NB4 (cell line): ENCODE measurements at regions not wholly inside any gene's neighbourhood (a gene's known extent, or its start where the extent isn't known, plus 50 kb on each side); places are given as distances from the start of the nearest gene placed in this dataset.

Experiments
- MYC ChIP-seq: IDR thresholded peaks from 2 replicates; pipeline ENCODE4 v1.6.1; 2011; ENCODE audit warnings: low read depth, low read length
- POLR2A ChIP-seq: IDR thresholded peaks from 2 replicates; pipeline ENCODE4 v1.6.1; 2011; ENCODE audit warnings: mild to moderate bottlenecking; ENCODE audit not compliant: insufficient read length; ENCODE audit errors: extremely low read depth
- TF ChIP-seq, protein P1 (sequence below): IDR thresholded peaks from one replicate; pipeline ENCODE4 v1.5.1; 2012; ENCODE audit warnings: low read depth, low read length
- TF ChIP-seq, protein P2 (sequence below): IDR thresholded peaks from 2 replicates; pipeline ENCODE4 v1.6.1; 2011; ENCODE audit warnings: low read depth, low read length

DNA sequence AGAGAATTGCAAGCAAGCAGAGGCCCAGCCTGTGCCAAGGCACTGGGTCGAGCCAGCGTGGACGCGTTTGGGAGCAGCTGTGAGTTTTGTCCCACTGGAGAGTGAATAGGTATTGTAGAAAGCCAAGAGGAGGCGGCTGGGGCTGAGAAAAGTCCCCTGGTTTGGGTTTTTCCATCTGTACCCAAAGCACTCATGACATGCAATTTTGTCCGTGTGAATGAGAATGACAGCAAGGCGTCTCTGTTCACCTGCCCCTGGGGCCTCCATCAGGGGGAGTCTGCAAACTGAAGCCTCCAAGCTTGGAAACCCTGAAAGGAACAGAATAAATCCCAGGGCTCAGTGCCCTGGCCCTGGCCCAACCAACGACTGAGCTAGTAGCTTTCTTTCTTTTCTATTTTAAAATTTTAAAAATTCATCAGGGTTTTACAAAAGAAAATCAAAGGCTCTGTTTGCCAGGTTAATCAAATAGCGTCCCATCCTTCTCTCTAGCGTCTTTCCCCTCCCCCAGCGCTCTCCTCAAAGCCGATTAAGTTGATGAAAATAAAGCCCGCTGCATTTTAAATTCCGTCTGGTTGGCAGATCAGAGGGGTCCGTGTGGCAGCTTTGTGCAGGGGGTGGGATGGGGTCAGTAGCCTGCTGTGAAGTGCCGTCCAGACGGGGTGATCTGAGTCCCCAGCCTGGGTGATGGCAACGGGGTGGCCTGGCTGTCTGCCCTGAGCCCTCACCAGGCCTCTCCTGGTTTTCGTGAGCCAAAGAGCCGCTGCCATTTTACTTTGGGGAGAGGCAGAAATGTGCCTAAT, 171.0 kb downstream of the KATNIP start:
- TF ChIP-seq, protein P1, sequence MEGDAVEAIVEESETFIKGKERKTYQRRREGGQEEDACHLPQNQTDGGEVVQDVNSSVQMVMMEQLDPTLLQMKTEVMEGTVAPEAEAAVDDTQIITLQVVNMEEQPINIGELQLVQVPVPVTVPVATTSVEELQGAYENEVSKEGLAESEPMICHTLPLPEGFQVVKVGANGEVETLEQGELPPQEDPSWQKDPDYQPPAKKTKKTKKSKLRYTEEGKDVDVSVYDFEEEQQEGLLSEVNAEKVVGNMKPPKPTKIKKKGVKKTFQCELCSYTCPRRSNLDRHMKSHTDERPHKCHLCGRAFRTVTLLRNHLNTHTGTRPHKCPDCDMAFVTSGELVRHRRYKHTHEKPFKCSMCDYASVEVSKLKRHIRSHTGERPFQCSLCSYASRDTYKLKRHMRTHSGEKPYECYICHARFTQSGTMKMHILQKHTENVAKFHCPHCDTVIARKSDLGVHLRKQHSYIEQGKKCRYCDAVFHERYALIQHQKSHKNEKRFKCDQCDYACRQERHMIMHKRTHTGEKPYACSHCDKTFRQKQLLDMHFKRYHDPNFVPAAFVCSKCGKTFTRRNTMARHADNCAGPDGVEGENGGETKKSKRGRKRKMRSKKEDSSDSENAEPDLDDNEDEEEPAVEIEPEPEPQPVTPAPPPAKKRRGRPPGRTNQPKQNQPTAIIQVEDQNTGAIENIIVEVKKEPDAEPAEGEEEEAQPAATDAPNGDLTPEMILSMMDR: no peak
- no peak for TF ChIP-seq POLR2A
- TF ChIP-seq, protein P2, sequence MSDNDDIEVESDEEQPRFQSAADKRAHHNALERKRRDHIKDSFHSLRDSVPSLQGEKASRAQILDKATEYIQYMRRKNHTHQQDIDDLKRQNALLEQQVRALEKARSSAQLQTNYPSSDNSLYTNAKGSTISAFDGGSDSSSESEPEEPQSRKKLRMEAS: no peak
- no peak for TF ChIP-seq MYC
